ENCODE measurements at regions not wholly inside any gene's neighbourhood (a gene's known extent, or its start where the extent isn't known, plus 50 kb on each side); places are given as distances from the start of the nearest gene placed in this dataset.
"Not testable (repeated sequence)": the region's sequence is repeated elsewhere in the genome, so short reads cannot be mapped to it uniquely, and the experiment has no call there.

DNA sequence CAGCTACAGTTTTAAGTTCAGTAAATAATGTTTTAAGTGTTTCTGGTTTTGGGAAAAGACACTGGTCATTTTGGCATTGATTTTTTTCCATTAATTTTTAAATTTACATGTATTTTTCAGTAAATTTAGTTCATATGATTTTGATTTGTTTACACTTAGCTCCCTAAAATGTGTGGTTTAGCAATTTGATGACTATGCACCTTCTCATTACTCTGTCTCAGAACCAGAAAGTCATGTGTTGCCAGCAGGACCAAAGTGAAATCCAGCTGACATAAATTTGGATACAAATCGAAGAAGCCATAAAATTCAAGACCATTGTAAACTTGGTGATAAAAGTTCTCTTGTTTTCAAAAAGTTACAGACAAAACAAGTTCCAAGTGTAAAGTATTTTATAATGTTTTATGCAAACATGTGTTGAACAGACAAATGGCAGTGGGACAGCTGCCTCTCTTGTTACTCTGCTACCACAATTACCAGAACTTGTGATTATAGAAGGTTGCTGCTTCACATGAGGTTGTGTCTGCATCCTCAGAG, 354.8 kb downstream of the NR2F1-AS1 start:
- DNase-seq (ENCODE audit: low spot score): no peak
- TF ChIP-seq, protein P1, sequence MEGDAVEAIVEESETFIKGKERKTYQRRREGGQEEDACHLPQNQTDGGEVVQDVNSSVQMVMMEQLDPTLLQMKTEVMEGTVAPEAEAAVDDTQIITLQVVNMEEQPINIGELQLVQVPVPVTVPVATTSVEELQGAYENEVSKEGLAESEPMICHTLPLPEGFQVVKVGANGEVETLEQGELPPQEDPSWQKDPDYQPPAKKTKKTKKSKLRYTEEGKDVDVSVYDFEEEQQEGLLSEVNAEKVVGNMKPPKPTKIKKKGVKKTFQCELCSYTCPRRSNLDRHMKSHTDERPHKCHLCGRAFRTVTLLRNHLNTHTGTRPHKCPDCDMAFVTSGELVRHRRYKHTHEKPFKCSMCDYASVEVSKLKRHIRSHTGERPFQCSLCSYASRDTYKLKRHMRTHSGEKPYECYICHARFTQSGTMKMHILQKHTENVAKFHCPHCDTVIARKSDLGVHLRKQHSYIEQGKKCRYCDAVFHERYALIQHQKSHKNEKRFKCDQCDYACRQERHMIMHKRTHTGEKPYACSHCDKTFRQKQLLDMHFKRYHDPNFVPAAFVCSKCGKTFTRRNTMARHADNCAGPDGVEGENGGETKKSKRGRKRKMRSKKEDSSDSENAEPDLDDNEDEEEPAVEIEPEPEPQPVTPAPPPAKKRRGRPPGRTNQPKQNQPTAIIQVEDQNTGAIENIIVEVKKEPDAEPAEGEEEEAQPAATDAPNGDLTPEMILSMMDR (IDR thresholded peaks at IDR 0.05): no peak
- no peak overlapping the region for H3K4me3 ChIP-seq
- no peak overlapping the region for H3K27ac ChIP-seq

DNA sequence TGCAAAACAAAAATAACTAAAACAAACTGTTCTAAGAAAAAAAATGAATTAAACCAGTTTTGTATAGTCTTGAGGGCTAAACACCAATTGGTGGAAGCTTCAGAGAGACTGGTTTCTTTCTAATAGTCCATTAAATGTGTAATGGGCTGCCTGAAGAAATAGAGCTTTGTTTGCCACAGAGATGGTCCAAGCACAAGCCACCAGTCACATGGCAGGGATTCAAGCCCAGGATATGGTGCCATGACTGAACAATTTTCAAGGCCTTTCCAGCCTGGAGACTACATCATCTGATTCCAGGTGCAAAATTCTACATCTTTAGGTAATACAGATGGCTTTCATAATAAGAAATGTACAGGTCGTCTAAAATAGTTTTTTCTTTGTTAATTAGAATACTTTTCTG, 355.3 kb downstream of the NR2F1-AS1 start:
- H3K27ac ChIP-seq: no peak overlapping the region
- TF ChIP-seq, protein P1 (IDR thresholded peaks at IDR 0.05): no peak
- DNase-seq (ENCODE audit: low spot score): no peak

DNA sequence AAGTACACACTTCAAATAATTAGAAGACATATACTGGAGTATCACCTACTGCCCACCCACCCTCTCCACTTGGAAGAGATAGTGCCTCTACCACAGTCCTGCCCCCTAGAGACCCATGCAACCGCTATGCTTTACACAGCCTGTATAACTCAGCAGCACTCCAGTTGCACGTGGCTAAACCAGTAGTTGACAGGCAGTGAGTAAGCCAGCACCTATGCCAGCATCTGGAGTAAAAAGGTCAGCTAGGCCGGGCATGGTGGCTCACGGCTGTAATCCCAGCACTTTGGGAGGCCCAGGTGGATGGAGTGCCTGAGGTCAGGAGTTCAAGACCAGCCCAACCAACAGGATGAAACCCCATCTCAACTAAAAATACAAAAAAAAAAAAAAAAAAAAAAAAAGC, 356.4 kb downstream of the NR2F1-AS1 start:
- no peak for DNase-seq (ENCODE audit: low spot score)
- H3K27ac ChIP-seq: no peak overlapping the region
- no peak overlapping the region for H3K4me3 ChIP-seq
- TF ChIP-seq, protein P1 (IDR thresholded peaks at IDR 0.05): no peak

More for the DNA sequence above, 355.3 kb downstream of the NR2F1-AS1 start:
- no peak overlapping the region for H3K4me3 ChIP-seq

DNA sequence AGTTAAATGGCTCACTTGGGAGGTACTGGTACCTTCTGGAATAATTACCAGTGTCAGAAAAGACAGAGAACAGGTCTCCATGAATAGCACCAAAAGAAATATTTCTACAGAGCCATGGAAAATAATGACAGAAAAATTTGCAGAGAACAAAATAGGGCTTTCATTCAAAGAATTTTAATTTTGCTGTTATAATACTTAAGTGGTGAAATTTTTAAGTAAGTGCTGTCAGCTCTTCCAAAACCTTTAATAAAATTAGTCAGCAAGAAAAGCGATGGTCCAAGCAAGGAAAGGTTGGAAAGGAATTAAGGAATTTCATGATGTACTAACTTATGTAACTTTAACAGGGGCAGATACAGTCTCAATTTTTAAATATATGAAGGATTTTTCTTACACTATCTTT, 359.2 kb downstream of the NR2F1-AS1 start:
- no peak for DNase-seq (ENCODE audit: low spot score)
- no peak overlapping the region for H3K4me3 ChIP-seq
- H3K27ac ChIP-seq: no peak overlapping the region
- TF ChIP-seq, protein P1 (IDR thresholded peaks at IDR 0.05): no peak

DNA sequence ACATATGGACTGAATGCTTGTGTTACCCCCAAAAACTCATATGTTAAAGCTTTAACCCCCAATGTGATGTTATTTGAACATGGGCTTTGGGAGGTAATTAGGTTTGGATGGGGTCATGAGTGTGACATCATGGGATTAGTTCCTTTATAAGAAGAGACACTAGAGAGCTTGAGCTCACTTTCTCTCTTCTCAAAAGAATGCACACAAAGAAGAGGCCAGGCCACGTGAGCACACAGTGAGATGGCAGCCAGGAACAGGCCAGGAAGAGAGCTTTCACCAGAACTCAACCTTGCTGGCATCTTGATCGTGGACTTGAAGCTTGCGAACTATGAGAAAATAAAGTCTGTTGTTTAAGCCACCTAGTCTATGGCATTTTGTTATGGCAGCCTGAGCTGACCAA, 360.6 kb downstream of the NR2F1-AS1 start:
- Histone ChIP-seq H3K27ac (no peak overlapping the region), H3K4me3 (no peak overlapping the region)
- TF ChIP-seq, protein P1 (IDR thresholded peaks at IDR 0.05): no peak
- no peak for DNase-seq (ENCODE audit: low spot score)

DNA sequence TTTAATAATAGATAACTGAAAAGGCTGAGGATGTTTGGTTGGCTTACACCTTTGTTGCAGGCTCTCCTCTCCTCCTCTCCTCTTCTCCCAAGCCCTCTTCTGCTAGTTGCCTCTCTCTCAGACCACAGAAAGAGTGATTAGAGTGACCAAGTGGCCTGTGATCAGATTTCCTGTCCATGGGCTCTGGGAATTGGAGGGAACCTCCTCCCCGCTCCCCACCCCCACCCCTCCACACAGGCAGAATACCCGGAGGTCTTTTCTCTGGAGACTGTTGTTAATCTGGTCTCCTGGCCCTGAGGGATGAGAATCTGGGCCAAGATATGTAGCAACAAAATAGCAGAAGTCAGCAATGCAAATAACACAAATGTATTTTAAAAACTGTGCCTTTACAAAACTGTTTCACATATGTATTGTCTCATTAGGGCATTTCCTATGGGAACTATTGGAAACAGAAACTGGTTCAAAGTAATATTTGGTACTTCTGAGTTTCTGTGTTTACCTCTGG, 361.3 kb downstream of the NR2F1-AS1 start:
- no peak overlapping the region for H3K27ac ChIP-seq
- TF ChIP-seq, protein P1 (IDR thresholded peaks at IDR 0.05): no peak
- no peak for DNase-seq (ENCODE audit: low spot score)
- no peak overlapping the region for H3K4me3 ChIP-seq

DNA sequence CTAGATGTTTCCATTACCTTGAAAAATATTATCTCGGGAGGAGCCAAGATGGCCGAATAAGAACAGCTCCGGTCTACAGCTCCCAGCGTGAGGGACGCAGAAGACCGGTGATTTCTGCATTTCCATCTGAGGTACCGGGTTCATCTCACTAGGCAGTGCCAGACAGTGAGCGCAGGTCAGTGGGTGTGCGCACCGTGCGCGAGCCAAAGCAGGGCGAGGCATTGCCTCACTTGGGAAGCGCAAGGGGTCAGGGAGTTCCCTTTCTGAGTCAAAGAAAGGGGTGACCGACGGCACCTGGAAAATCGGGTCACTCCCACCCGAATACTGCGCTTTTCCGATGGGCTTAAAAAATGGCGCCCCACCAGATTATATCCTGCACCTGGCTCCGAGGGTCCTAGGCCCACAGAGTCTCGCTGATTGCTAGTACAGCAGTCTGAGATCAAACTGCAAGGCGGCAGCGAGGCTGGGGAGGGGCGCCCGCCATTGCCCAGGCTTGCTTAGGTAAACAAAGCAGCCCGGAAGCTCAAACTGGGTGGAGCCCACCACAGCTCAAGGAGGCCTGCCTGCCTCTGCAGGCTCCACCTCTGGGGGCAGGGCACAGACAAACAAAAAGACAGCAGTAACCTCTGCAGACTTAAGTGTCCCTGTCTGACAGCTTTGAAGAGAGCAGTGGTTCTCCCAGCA, 367.8 kb downstream of the NR2F1-AS1 start:
- H3K27ac ChIP-seq; H3K4me3 ChIP-seq; DNase-seq (ENCODE audit: low spot score): not testable (repeated sequence)
